Smooth muscle cell (in vitro differentiated cells): ENCODE measurements at regions not wholly inside any gene's neighbourhood (a gene's known extent, or its start where the extent isn't known, plus 50 kb on each side); places are given as distances from the start of the nearest gene placed in this dataset.
"Not testable (repeated sequence)": the region's sequence is repeated elsewhere in the genome, so short reads cannot be mapped to it uniquely, and the experiment has no call there.

Experiments
- DNase-seq: peaks from one replicate; lab custom pipeline; 2025; ENCODE audit not compliant: unreplicated experiment; lab: John Stamatoyannopoulos, UW
- H2AFZ ChIP-seq: fragments of 200-600 bp; sonication (generic); 2 replicates; pipeline ENCODE4 v1.6.0; 2016; ENCODE audit warnings: antibody characterized with exemption, low read depth, mild to moderate bottlenecking
- H3F3A ChIP-seq: fragments of 200-600 bp; sonication (generic); 2 replicates; pipeline ENCODE4 v1.6.0; 2017; ENCODE audit warnings: antibody characterized with exemption, low read depth
- H3K27ac ChIP-seq: fragments of 200-600 bp; sonication (generic); 2 replicates; pipeline ENCODE4 v1.5.1; 2016; ENCODE audit warnings: low read depth, mild to moderate bottlenecking
- H3K27me3 ChIP-seq: fragments of 200-600 bp; sonication (generic); 2 replicates; pipeline ENCODE4 v1.6.1; 2016; ENCODE audit warnings: low read depth, mild to moderate bottlenecking
- H3K36me3 ChIP-seq: fragments of 200-600 bp; sonication (generic); 2 replicates; pipeline ENCODE4 v1.5.1; 2016; ENCODE audit warnings: low read depth
- H3K4me1 ChIP-seq: fragments of 200-600 bp; sonication (generic); 2 replicates; pipeline ENCODE4 v1.5.1; 2016; ENCODE audit warnings: low read depth
- H3K4me2 ChIP-seq: fragments of 200-600 bp; sonication (generic); 2 replicates; pipeline ENCODE4 v1.6.0; 2016; ENCODE audit warnings: mild to moderate bottlenecking
- H3K4me3 ChIP-seq: fragments of 200-600 bp; sonication (generic); 2 replicates; pipeline ENCODE4 v1.5.1; 2016; ENCODE audit warnings: mild to moderate bottlenecking
- H3K79me2 ChIP-seq: fragments of 200-600 bp; sonication (generic); 2 replicates; pipeline ENCODE4 v1.6.0; 2016; ENCODE audit warnings: low read depth, mild to moderate bottlenecking
- H3K9ac ChIP-seq: fragments of 200-600 bp; sonication (generic); 2 replicates; pipeline ENCODE4 v1.6.0; 2016; ENCODE audit warnings: low read depth
- H3K9me3 ChIP-seq: fragments of 200-600 bp; sonication (generic); replicated peaks from 2 replicates; pipeline ENCODE4 v1.5.1; 2016; ENCODE audit warnings: low read depth
- H4K20me1 ChIP-seq: fragments of 200-600 bp; sonication (generic); 2 replicates; pipeline ENCODE4 v1.6.0; 2016; ENCODE audit warnings: low read depth
- WGBS: methylation state at CpG from one replicate; pipeline ENCODE4 v1.1.7; 2016; ENCODE audit warnings: low lambda C conversion rate; 5-methylcytosine and 5-hydroxymethylcytosine counted together
- TF ChIP-seq, protein P1 (sequence below): fragments of 200-600 bp; sonication (generic); IDR thresholded peaks from 2 replicates; pipeline ENCODE4 v1.5.1; 2017; ENCODE audit warnings: borderline replicate concordance, mild to moderate bottlenecking, antibody characterized with exemption; ENCODE audit not compliant: insufficient read depth, poor library complexity, severe bottlenecking

DNA sequence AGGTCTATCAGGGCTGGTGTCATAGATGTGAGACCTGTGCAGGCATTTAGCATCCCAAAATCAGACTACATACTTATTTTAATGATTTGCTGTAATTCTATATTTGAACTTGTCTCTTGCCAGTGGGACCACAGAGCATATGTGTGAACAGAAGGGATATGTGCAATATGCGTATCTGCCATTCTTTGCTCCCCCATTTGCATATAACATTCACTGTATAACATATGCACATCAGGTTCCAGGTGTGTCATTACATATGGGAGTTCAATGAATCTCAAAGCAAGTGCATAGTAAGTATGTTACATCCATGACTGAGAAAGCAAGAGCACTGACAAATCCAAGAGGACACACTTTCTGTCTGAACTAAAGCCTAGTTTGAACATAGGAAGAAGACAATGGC, 1115.1 kb upstream of the CNTN5 start:
- WGBS = 90% methylated on average over 1 of the region's 1 CpG
- Histone ChIP-seq H3K79me2 (no peaks in the 10 kb centered on the region), H3K27me3 (no peaks in the 10 kb centered on the region), H3K36me3 (no peaks in the 10 kb centered on the region), H3K27ac (no peak overlapping the region), H3K4me3 (no peak overlapping the region), H3K9ac (no peak overlapping the region), H3K9me3 (no peaks in the 10 kb centered on the region), H3F3A (no peaks in the 10 kb centered on the region), H2AFZ (no peak overlapping the region), H4K20me1 (no peaks in the 10 kb centered on the region), H3K4me1 (peaks cover 4% of the 10 kb centered on the region), H3K4me2 (no peak overlapping the region)
- TF ChIP-seq, protein P1, sequence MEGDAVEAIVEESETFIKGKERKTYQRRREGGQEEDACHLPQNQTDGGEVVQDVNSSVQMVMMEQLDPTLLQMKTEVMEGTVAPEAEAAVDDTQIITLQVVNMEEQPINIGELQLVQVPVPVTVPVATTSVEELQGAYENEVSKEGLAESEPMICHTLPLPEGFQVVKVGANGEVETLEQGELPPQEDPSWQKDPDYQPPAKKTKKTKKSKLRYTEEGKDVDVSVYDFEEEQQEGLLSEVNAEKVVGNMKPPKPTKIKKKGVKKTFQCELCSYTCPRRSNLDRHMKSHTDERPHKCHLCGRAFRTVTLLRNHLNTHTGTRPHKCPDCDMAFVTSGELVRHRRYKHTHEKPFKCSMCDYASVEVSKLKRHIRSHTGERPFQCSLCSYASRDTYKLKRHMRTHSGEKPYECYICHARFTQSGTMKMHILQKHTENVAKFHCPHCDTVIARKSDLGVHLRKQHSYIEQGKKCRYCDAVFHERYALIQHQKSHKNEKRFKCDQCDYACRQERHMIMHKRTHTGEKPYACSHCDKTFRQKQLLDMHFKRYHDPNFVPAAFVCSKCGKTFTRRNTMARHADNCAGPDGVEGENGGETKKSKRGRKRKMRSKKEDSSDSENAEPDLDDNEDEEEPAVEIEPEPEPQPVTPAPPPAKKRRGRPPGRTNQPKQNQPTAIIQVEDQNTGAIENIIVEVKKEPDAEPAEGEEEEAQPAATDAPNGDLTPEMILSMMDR = no peak
- DNase-seq = no peak

DNA sequence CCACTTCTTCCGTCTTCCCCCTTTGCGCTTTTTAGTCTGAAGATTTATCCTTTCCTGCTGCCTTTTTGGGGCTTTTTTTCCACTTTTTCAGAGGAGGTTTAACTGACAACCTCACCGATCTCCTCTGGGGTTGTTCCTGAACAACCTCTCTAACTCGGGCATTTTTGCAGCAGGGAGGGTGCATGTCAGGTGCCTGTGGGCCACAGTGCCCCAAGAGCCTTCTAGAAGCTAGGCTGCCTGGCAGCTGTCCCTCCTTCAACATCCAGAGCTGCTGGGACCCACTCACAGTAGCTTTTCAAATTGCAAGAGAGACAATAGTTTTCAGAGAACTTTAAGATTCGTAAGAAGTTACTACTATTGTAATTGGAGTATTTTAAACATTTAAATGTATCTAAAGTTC, 1112.4 kb upstream of the CNTN5 start:
- H3K9me3 ChIP-seq = no peaks in the 10 kb centered on the region
- WGBS = 89% methylated on average over 5 of the region's 5 CpGs

DNA sequence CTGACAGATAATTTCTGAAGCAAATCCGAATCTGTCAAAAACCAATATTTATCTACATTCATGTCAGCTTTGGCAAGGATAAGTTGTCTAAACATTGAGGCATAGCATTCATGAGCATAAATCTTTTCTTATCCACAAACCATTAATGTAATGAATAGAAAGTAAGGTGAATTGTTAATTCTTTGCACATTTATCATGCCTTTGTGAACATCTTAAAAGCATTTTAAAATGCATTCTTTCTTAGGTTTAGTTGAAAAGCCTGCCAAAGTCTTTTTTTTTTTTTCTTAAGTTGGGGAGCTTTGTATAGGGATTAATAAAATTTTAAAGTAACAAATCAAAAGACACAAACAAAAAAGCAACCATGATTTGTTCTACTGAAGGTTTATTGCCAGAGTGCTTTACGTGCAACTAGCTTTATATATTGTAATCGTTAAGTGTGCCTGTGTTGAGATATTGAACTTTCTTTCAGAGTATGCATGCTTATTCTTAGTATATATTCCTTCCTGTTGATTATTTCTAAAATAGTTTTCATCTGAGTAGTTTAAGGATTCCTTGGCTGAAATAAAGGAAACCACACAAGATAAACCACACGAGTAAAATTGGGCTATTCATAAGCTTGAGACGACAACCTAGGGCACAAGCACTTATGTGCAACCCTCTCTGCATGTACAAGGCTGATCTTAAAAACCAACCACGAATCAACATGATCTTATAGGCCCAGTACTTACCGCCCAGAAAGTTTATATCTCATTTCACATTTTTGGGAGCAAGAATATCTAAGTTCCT, 1110.9 kb upstream of the CNTN5 start:
- H3K4me2 ChIP-seq = no peak overlapping the region
- H3K4me3 ChIP-seq = no peak overlapping the region
- no peaks in the 10 kb centered on the region for H3F3A ChIP-seq
- H2AFZ ChIP-seq = peak overlapping the region; percentile 28
- no peaks in the 10 kb centered on the region for H3K9me3 ChIP-seq
- no peaks in the 10 kb centered on the region for H3K27me3 ChIP-seq
- H3K79me2 ChIP-seq = no peaks in the 10 kb centered on the region
- no peak overlapping the region for H3K9ac ChIP-seq
- no peaks in the 10 kb centered on the region for H4K20me1 ChIP-seq
- TF ChIP-seq, protein P1 = no peak
- H3K4me1 ChIP-seq = peaks cover 4% of the 10 kb centered on the region
- no peak for DNase-seq
- H3K27ac ChIP-seq = no peak overlapping the region
- no peaks in the 10 kb centered on the region for H3K36me3 ChIP-seq
- WGBS = 60% methylated on average over 7 of the region's 7 CpGs

More for the DNA sequence above, 1112.4 kb upstream of the CNTN5 start:
- H2AFZ ChIP-seq = no peak overlapping the region
- DNase-seq = no peak
- TF ChIP-seq, protein P1 = no peak
- H3K4me3 ChIP-seq = no peak overlapping the region
- no peak overlapping the region for H3K27ac ChIP-seq
- no peaks in the 10 kb centered on the region for H3K36me3 ChIP-seq
- H3K79me2 ChIP-seq = no peaks in the 10 kb centered on the region
- H3K9ac ChIP-seq = no peak overlapping the region
- H3K4me2 ChIP-seq = no peak overlapping the region
- no peaks in the 10 kb centered on the region for H3F3A ChIP-seq
- no peaks in the 10 kb centered on the region for H4K20me1 ChIP-seq
- no peaks in the 10 kb centered on the region for H3K27me3 ChIP-seq
- peaks cover 4% of the 10 kb centered on the region for H3K4me1 ChIP-seq

DNA sequence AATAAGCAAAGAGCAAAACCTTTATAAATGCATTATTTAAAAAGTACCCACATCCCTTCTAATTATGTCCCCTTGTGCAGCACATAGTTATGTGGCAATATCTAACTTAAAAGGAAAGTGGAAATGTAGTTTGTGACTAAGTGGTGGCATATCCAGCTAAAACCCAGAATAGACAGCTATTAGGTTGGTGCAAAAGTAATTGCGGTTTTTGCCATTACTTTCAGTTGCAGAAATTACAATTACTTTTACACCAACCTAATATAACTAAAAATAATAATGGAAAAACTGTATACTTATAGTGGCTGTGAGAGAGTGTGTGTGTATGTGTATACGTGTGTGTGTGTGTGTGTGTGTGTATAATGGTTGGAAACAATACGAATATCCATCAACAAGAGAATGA, 1108.1 kb upstream of the CNTN5 start:
- Histone ChIP-seq H3K4me2 (no peak overlapping the region), H3K4me3 (no peak overlapping the region), H3K36me3 (no peaks in the 10 kb centered on the region), H3K79me2 (no peaks in the 10 kb centered on the region), H3K9me3 (no peaks in the 10 kb centered on the region), H3K27ac (no peak overlapping the region), H3K27me3 (no peaks in the 10 kb centered on the region), H4K20me1 (no peaks in the 10 kb centered on the region), H3K4me1 (peaks cover 4% of the 10 kb centered on the region), H3F3A (no peaks in the 10 kb centered on the region), H3K9ac (no peak overlapping the region), H2AFZ (no peak overlapping the region)
- WGBS = 80% methylated on average over 3 of the region's 3 CpGs
- TF ChIP-seq, protein P1 = no peak
- no peak for DNase-seq

DNA sequence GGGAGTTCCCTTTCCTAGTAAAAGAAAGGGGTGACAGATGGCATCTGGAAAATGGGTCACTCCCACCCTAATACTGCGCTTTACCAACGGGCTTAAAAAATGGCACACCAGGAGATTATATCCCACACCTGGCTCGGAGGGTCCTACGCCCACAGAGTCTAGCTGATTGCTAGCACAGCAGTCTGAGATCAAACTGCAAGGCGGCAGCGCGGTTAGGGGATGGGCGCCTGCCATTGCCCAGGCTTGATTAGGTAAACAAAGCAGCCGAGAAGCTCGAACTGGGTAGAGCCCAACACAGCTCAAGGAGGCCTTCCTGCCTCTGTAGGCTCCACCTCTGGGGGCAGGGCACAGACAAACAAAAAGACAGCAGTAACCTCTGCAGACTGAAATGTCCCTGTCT, 1097.8 kb upstream of the CNTN5 start:
- H3K36me3 ChIP-seq, H4K20me1 ChIP-seq, H3K79me2 ChIP-seq, H3F3A ChIP-seq, H2AFZ ChIP-seq, H3K27me3 ChIP-seq, H3K4me2 ChIP-seq, H3K9me3 ChIP-seq, DNase-seq, H3K4me1 ChIP-seq, H3K9ac ChIP-seq, H3K27ac ChIP-seq, H3K4me3 ChIP-seq: not testable (repeated sequence)
- 96% methylated on average over 10 of the region's 10 CpGs for WGBS
